RWPE1 (cell line): ENCODE measurements at regions not wholly inside any gene's neighbourhood (a gene's known extent, or its start where the extent isn't known, plus 50 kb on each side); places are given as distances from the start of the nearest gene placed in this dataset.

Experiments used
- CTCF ChIA-PET: fragments of 350-600 bp; sonication (Branson Sonifier 250); formaldehyde crosslinking; extraction: SDS; loops from one replicate; lab custom pipeline; 2021; lab: Yijun Ruan, JAX
- POLR2A ChIA-PET: fragments of 400-600 bp; formaldehyde crosslinking; extraction: SDS; loops from one replicate; lab custom pipeline; 2020; ENCODE audit warnings: antibody characterized with exemption; ENCODE audit not compliant: low non-redundant PET; lab: Yijun Ruan, JAX
- DNase-seq: peaks from one replicate; pipeline ENCODE4 v3.0.0; 2012; ENCODE audit warnings: low spot score
- H3K27ac ChIP-seq: fragments of 450-650 bp; 2 replicates; pipeline ENCODE4 v1.5.1; 2017
- TF ChIP-seq, protein P1 (sequence below): fragments of 450-650 bp; conservative IDR thresholded peaks from 2 replicates; pipeline ENCODE4 v1.5.1; 2017; ENCODE audit warnings: low read depth, mild to moderate bottlenecking

- H3K27ac ChIP-seq = no peak overlapping the region
- POLR2A ChIA-PET = no interaction called here
- CTCF ChIA-PET = interaction anchor here (0.6 kb wide), 1 partner anchor 239 kb away, joined by 3 read pairs; no protein-coding TSS in a partner anchor
- no peak for DNase-seq
- TF ChIP-seq, protein P1, sequence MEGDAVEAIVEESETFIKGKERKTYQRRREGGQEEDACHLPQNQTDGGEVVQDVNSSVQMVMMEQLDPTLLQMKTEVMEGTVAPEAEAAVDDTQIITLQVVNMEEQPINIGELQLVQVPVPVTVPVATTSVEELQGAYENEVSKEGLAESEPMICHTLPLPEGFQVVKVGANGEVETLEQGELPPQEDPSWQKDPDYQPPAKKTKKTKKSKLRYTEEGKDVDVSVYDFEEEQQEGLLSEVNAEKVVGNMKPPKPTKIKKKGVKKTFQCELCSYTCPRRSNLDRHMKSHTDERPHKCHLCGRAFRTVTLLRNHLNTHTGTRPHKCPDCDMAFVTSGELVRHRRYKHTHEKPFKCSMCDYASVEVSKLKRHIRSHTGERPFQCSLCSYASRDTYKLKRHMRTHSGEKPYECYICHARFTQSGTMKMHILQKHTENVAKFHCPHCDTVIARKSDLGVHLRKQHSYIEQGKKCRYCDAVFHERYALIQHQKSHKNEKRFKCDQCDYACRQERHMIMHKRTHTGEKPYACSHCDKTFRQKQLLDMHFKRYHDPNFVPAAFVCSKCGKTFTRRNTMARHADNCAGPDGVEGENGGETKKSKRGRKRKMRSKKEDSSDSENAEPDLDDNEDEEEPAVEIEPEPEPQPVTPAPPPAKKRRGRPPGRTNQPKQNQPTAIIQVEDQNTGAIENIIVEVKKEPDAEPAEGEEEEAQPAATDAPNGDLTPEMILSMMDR = no peak
Measured at GRCh38 chr14:82126006-82126405, 592.4 kb upstream of the SEL1L start.

DNA sequence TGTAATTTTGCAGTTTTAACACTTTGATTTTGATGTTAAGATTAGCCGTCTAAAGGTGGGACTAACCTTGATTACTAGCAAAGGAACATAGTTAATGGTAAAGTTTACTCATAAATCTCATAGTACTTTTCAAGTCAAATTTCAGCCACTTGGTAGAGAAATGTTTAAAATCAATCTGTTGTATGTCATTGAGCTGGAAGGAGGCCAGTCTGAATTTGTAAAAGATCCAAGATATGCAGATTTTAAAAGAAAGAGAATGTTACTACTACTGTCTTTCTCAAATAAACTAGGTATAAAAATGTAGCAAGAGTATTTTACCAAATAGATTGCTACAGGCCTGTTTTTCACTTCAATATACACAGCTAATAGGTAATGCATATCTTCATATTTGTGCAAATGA lies 600.8 kb upstream of the SEL1L start:
- POLR2A ChIA-PET = no interaction called here
- H3K27ac ChIP-seq = no peak overlapping the region
- DNase-seq = no peak
- TF ChIP-seq, protein P1 = no peak
- CTCF ChIA-PET = no interaction called here

GRCh38 chr14:82138431-82138830 lies 604.8 kb upstream of the SEL1L start:
- ChIA-PET POLR2A (no interaction called here), CTCF (no interaction called here)
- DNase-seq = no peak
- no peak overlapping the region for H3K27ac ChIP-seq
- TF ChIP-seq, protein P1 = no peak

DNA sequence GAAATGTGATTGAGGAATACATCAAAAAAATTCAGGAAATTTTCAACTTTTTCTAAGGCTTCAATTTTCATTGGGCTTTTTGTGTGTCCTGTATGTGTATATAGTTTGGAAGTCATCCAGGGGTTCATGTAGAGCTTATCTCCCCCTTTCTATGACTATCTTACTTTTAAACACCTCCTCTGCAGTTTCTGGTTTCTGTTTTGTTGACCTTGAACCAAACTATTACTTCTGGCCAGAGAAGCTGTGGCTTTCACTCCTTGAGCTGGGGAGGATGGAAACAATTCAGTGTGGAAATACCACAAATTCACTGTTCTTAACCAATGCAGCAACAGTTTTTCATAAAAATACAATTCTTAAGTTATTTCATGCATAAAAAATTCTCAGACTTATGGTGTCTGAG lies 613.2 kb upstream of the SEL1L start:
- no peak overlapping the region for H3K27ac ChIP-seq
- ChIA-PET POLR2A (no interaction called here), CTCF (no interaction called here)
- no peak for DNase-seq
- TF ChIP-seq, protein P1 = no peak

DNA sequence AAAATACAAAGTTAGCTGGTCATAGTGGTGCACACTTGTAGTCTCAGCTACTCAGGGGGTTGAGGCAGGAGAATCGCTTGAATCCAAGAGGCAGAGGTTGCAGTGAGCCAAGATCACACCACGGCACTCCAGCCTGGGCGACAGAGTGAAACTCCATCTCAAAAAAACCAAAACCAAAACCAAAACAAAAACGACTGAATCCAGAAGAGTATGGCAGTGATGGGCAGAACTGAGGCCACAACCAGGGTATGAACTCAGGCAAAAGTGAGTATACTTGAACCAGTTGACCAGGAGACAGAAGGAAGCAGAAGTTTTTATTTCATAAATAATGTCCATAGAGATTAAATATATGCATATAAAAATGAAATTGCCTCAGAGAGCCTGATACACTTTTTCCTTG lies 620.0 kb upstream of the SEL1L start:
- TF ChIP-seq, protein P1 = no peak
- ChIA-PET POLR2A (no interaction called here), CTCF (no interaction called here)
- no peak overlapping the region for H3K27ac ChIP-seq
- DNase-seq = no peak

DNA sequence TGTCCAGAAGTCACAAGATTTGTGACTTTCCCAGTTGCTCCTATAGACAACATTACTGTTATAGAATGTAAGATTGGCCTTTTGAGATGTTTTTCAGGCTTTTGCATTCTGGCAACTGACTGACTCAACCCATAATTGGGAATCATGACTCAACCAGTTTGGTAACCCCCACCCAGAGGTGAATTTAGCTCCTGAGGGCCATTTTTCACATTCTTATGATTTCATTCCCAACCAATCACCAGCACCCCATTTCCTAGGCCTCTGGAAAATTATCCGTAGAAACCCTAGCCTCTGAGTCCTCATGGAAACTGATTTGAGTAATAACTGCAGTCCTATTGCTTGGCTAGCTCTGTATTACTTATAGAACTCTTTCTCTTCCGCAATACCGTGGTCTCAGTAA lies 626.0 kb upstream of the SEL1L start:
- ChIA-PET POLR2A (no interaction called here), CTCF (interaction anchor here (0.5 kb wide), 1 partner anchor 26 kb away, joined by 4 read pairs; no protein-coding TSS in a partner anchor)
- TF ChIP-seq, protein P1 = no peak
- no peak overlapping the region for H3K27ac ChIP-seq
- peak; percentile 1 for DNase-seq
